H1 (cell line): ENCODE measurements at regions not wholly inside any gene's neighbourhood (a gene's known extent, or its start where the extent isn't known, plus 50 kb on each side); places are given as distances from the start of the nearest gene placed in this dataset.

Experiments used
- CBX5 ChIP-seq: fragments of 300-800, 300-1000 bp; sonication (generic); IDR thresholded peaks from 2 replicates; pipeline ENCODE4 v1.7.1; 2016; ENCODE audit warnings: antibody characterized with exemption, low read length, low read depth
- POLR2A ChIP-seq, 2 experiments: IDR thresholded peaks; 1 replicate in 1 of 2; 2 replicates in 1 of 2; pipeline ENCODE4 v1.6.1; 2011; ENCODE audit warnings: low read depth in 2 of 2, low read length in 2 of 2, mild to moderate bottlenecking in 2 of 2; ENCODE audit errors: control extremely low read depth in 1 of 2
- RAD21 ChIP-seq, 2 experiments: IDR thresholded peaks in 1 of 2; conservative IDR thresholded peaks in 1 of 2; 2 replicates each; pipeline ENCODE4 v1.6.1; 2011; ENCODE audit warnings: low read depth in 2 of 2, low read length in 2 of 2, improper control_type of control experiment in 1 of 2, inconsistent platforms in 1 of 2, mild to moderate bottlenecking in 1 of 2, moderate library complexity in 1 of 2

GRCh38 chr9:13911473-13911872 lies 402.5 kb downstream of the NFIB start:
- TF ChIP-seq RAD21 (IDR thresholded peaks at IDR 0.05 in 1 of 2, conservative IDR thresholded peaks at IDR 0.05 in 1 of 2; ENCODE audit: low read depth in 2 of 2, low read length in 2 of 2) (no peak), CBX5 (no peak), POLR2A (IDR thresholded peaks at IDR 0.05; ENCODE audit: control extremely low read depth in 1 of 2, low read depth in 2 of 2, low read length in 2 of 2) (no peak)
